Liver (tissue), 8 donors: ENCODE measurements at regions not wholly inside any gene's neighbourhood (a gene's known extent, or its start where the extent isn't known, plus 50 kb on each side); places are given as distances from the start of the nearest gene placed in this dataset.

Experiments
- DNase-seq: peaks from one replicate; pipeline ENCODE4 v3.0.0-alpha.2; 2017; ENCODE audit warnings: low spot score
- H3K27ac ChIP-seq, 2 donors: one replicate each; pipeline ENCODE4 v1.7.0; 2013; ENCODE audit warnings: inconsistent platforms in 2 of 2, low read length in 2 of 2, control low read depth in 1 of 2, low read depth in 1 of 2, mild to moderate bottlenecking in 1 of 2
- H3K27me3 ChIP-seq, 4 donors: one replicate each; pipeline versions ENCODE4 v1.6.1 to v1.7.0; 2013; ENCODE audit warnings: low read length in 3 of 4, inconsistent platforms in 1 of 4, mild to moderate bottlenecking in 1 of 4, moderate library complexity in 1 of 4; ENCODE audit not compliant: control insufficient read depth in 4 of 4, insufficient read depth in 4 of 4
- H3K36me3 ChIP-seq, 4 donors: one replicate each; pipeline versions ENCODE4 v1.6.1 to v1.7.0; 2013; ENCODE audit warnings: low read length in 3 of 4, mild to moderate bottlenecking in 3 of 4, low read depth in 1 of 4, moderate library complexity in 1 of 4; ENCODE audit not compliant: control insufficient read depth in 4 of 4, insufficient read depth in 3 of 4
- H3K4me1 ChIP-seq, 4 donors: one replicate each; pipeline versions ENCODE4 v1.6.1 to v1.7.0; 2013; ENCODE audit warnings: low read length in 3 of 4, mild to moderate bottlenecking in 3 of 4, moderate library complexity in 1 of 4; ENCODE audit not compliant: control insufficient read depth in 4 of 4, insufficient read depth in 4 of 4
- H3K4me3 ChIP-seq, 3 donors: one replicate each; pipeline versions ENCODE4 v1.6.1 to v1.7.0; 2013; ENCODE audit warnings: low read length in 3 of 3, control low read depth in 1 of 3, low read depth in 1 of 3, mild to moderate bottlenecking in 1 of 3
- H3K9ac ChIP-seq, 2 donors: one replicate each; pipeline ENCODE4 v1.7.0; 2013; ENCODE audit warnings: low read length in 2 of 2, mild to moderate bottlenecking in 2 of 2, moderate library complexity in 2 of 2, control low read depth in 1 of 2, low read depth in 1 of 2
- H3K9me3 ChIP-seq, 4 donors: one replicate each; pipeline versions ENCODE4 v1.6.1 to v1.7.0; 2013; ENCODE audit warnings: low read length in 3 of 4; ENCODE audit not compliant: control insufficient read depth in 4 of 4
- CTCF ChIP-seq: fragments of 150-350 bp; IDR thresholded peaks from 2 replicates; pipeline ENCODE4 v1.5.1; 2017; ENCODE audit warnings: improper control_type of control experiment, low read depth, low read length; ENCODE audit not compliant: missing input control
- EGR1 ChIP-seq, 2 donors: IDR thresholded peaks; 2 replicates each; pipeline ENCODE4 v1.6.1; 2016 to 2018; ENCODE audit warnings: antibody characterized with exemption in 2 of 2, low read depth in 2 of 2
- FOXA1 ChIP-seq: IDR thresholded peaks from 2 replicates; pipeline ENCODE4 v1.6.1; 2016; ENCODE audit warnings: antibody characterized with exemption
- FOXA2 ChIP-seq: IDR thresholded peaks from 2 replicates; pipeline ENCODE4 v1.6.1; 2016; ENCODE audit warnings: antibody characterized with exemption
- GABPA ChIP-seq, 2 donors: IDR thresholded peaks in 1 of 2; conservative IDR thresholded peaks in 1 of 2; 2 replicates each; pipeline ENCODE4 v1.6.1; 2016; ENCODE audit warnings: antibody characterized with exemption in 2 of 2, mild to moderate bottlenecking in 1 of 2, moderate library complexity in 1 of 2
- HNF4A ChIP-seq, 2 donors: conservative IDR thresholded peaks; 2 replicates each; pipeline ENCODE4 v1.6.1; 2016; ENCODE audit warnings: antibody characterized with exemption in 2 of 2, mild to moderate bottlenecking in 2 of 2
- HNF4G ChIP-seq: IDR thresholded peaks from 2 replicates; pipeline ENCODE4 v1.6.1; 2016; ENCODE audit warnings: antibody characterized with exemption
- JUND ChIP-seq, 2 donors: IDR thresholded peaks; 2 replicates each; pipeline ENCODE4 v1.6.1; 2016; ENCODE audit warnings: antibody characterized with exemption in 2 of 2
- MAX ChIP-seq: IDR thresholded peaks from 2 replicates; pipeline ENCODE4 v1.6.1; 2016; ENCODE audit warnings: antibody characterized with exemption
- NR2F2 ChIP-seq: IDR thresholded peaks from 2 replicates; pipeline ENCODE4 v1.6.1; 2016; ENCODE audit warnings: antibody characterized with exemption
- RAD21 ChIP-seq, 2 donors: IDR thresholded peaks; 2 replicates each; pipeline ENCODE4 v1.6.1; 2016; ENCODE audit warnings: antibody characterized with exemption in 2 of 2, mild to moderate bottlenecking in 2 of 2
- REST ChIP-seq: IDR thresholded peaks from 2 replicates; pipeline ENCODE4 v1.6.1; 2016; ENCODE audit warnings: antibody characterized with exemption, mild to moderate bottlenecking
- RXRA ChIP-seq, 2 donors: IDR thresholded peaks; 2 replicates each; pipeline ENCODE4 v1.6.1; 2017 to 2018; ENCODE audit warnings: antibody characterized with exemption in 2 of 2, mild to moderate bottlenecking in 1 of 2
- SP1 ChIP-seq: IDR thresholded peaks from 2 replicates; pipeline ENCODE4 v1.6.1; 2018; ENCODE audit warnings: antibody characterized with exemption, mild to moderate bottlenecking
- TAF1 ChIP-seq: conservative IDR thresholded peaks from 2 replicates; pipeline ENCODE4 v1.6.1; 2016; ENCODE audit warnings: antibody characterized with exemption, mild to moderate bottlenecking
- YY1 ChIP-seq: IDR thresholded peaks from 2 replicates; pipeline ENCODE4 v1.6.1; 2016; ENCODE audit warnings: antibody characterized with exemption, mild to moderate bottlenecking
- ZBTB33 ChIP-seq: IDR thresholded peaks from 2 replicates; pipeline ENCODE4 v1.6.1; 2016; ENCODE audit warnings: antibody characterized with exemption
- WGBS: extraction: QIAGEN DNeasy Blood & Tissue Kit; methylation state at CpG from one replicate; pipeline ENCODE4 v1.1.7; 2013; 5-methylcytosine and 5-hydroxymethylcytosine counted together
- TF ChIP-seq, protein P1 (sequence below): IDR thresholded peaks from 2 replicates; pipeline ENCODE4 v1.6.1; 2016; ENCODE audit warnings: antibody characterized with exemption
- donor health status: healthy.
- donor health status: healthy.
- donor health status: healthy.
- donor health status: healthy.
- donor health status: healthy.

GRCh38 chr16:5571446-5571845, 473.9 kb upstream of the EEF2KMT start:
- DNase-seq, result no peak
- Histone ChIP-seq H3K27me3 (no peaks in the 10 kb centered on the region), H3K27ac (no peak overlapping the region), H3K4me3 (no peak overlapping the region), H3K9ac (no peak overlapping the region), H3K36me3 (no peaks in the 10 kb centered on the region), H3K9me3 (no peaks in the 10 kb centered on the region), H3K4me1 (no peaks in the 10 kb centered on the region)
- TF ChIP-seq REST (no peak), EGR1 (IDR thresholded peaks at IDR 0.05; ENCODE audit: low read depth in 2 of 2) (no peak), HNF4A (conservative IDR thresholded peaks at IDR 0.05) (no peak), YY1 (no peak), FOXA2 (no peak), ZBTB33 (no peak), JUND (IDR thresholded peaks at IDR 0.05) (no peak), FOXA1 (no peak), CTCF (no peak), SP1 (no peak), GABPA (IDR thresholded peaks at IDR 0.05 in 1 of 2, conservative IDR thresholded peaks at IDR 0.05 in 1 of 2) (no peak), RAD21 (IDR thresholded peaks at IDR 0.05) (no peak), HNF4G (no peak), NR2F2 (no peak), TAF1 (no peak), RXRA (IDR thresholded peaks at IDR 0.05) (no peak), MAX (no peak)
- TF ChIP-seq, protein P1, sequence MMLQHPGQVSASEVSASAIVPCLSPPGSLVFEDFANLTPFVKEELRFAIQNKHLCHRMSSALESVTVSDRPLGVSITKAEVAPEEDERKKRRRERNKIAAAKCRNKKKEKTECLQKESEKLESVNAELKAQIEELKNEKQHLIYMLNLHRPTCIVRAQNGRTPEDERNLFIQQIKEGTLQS, result no peak
- 73% methylated on average over 8 of the region's 8 CpGs for WGBS
